ENCODE measurements at regions not wholly inside any gene's neighbourhood (a gene's known extent, or its start where the extent isn't known, plus 50 kb on each side); places are given as distances from the start of the nearest gene placed in this dataset.

- Histone ChIP-seq H3K27me3 (ENCODE audit: control insufficient read depth in 4 of 4, insufficient read depth in 4 of 4, low read length in 3 of 4) (no peaks in the 10 kb centered on the region), H3K27ac (ENCODE audit: low read depth in 1 of 2, low read length in 2 of 2) (no peak overlapping the region), H3K36me3 (ENCODE audit: control insufficient read depth in 4 of 4, insufficient read depth in 3 of 4, low read depth in 1 of 4, low read length in 3 of 4) (no peaks in the 10 kb centered on the region), H3K4me3 (ENCODE audit: low read depth in 1 of 3, low read length in 3 of 3) (no peak overlapping the region), H3K9ac (ENCODE audit: low read depth in 1 of 2, low read length in 2 of 2) (no peak overlapping the region), H3K9me3 (ENCODE audit: control insufficient read depth in 4 of 4, low read length in 3 of 4) (no peaks in the 10 kb centered on the region), H3K4me1 (ENCODE audit: control insufficient read depth in 4 of 4, insufficient read depth in 4 of 4, low read length in 3 of 4) (no peaks in the 10 kb centered on the region)
- 67% methylated on average over 5 of the region's 5 CpGs for WGBS
- DNase-seq (ENCODE audit: low spot score), result no peak
- TF ChIP-seq RAD21 (IDR thresholded peaks at IDR 0.05) (no peak), FOXA1 (IDR thresholded peaks at IDR 0.05) (no peak), CTCF (IDR thresholded peaks at IDR 0.05; ENCODE audit: low read depth, low read length, missing input control) (no peak), EGR1 (IDR thresholded peaks at IDR 0.05; ENCODE audit: low read depth in 2 of 2) (no peak), HNF4A (conservative IDR thresholded peaks at IDR 0.05) (no peak), ATF3 (IDR thresholded peaks at IDR 0.05) (no peak), ZBTB33 (IDR thresholded peaks at IDR 0.05) (no peak), GABPA (IDR thresholded peaks at IDR 0.05 in 1 of 2, conservative IDR thresholded peaks at IDR 0.05 in 1 of 2) (no peak), FOXA2 (IDR thresholded peaks at IDR 0.05) (no peak), NR2F2 (IDR thresholded peaks at IDR 0.05) (no peak), TAF1 (conservative IDR thresholded peaks at IDR 0.05) (no peak), RXRA (IDR thresholded peaks at IDR 0.05) (no peak)
- TF ChIP-seq, protein P1, sequence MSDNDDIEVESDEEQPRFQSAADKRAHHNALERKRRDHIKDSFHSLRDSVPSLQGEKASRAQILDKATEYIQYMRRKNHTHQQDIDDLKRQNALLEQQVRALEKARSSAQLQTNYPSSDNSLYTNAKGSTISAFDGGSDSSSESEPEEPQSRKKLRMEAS (IDR thresholded peaks at IDR 0.05), result no peak
Measured at GRCh38 chr4:151459375-151459774, 50.4 kb downstream of the FHIP1A start.

GRCh38 chr4:151460434-151460833 is 51.5 kb downstream of the FHIP1A start:
- H3K9ac ChIP-seq (ENCODE audit: low read depth in 1 of 2, low read length in 2 of 2), result no peak overlapping the region
- no peaks in the 10 kb centered on the region for H3K36me3 ChIP-seq (ENCODE audit: control insufficient read depth in 4 of 4, insufficient read depth in 3 of 4, low read depth in 1 of 4, low read length in 3 of 4)
- no peak overlapping the region for H3K27ac ChIP-seq (ENCODE audit: low read depth in 1 of 2, low read length in 2 of 2)
- H3K4me1 ChIP-seq (ENCODE audit: control insufficient read depth in 4 of 4, insufficient read depth in 4 of 4, low read length in 3 of 4), result no peaks in the 10 kb centered on the region
- no peaks in the 10 kb centered on the region for H3K27me3 ChIP-seq (ENCODE audit: control insufficient read depth in 4 of 4, insufficient read depth in 4 of 4, low read length in 3 of 4)
- no peak overlapping the region for H3K4me3 ChIP-seq (ENCODE audit: low read depth in 1 of 3, low read length in 3 of 3)
- no peak for DNase-seq (ENCODE audit: low spot score)
- WGBS, result 88% methylated on average over 1 of the region's 1 CpG
- no peaks in the 10 kb centered on the region for H3K9me3 ChIP-seq (ENCODE audit: control insufficient read depth in 4 of 4, low read length in 3 of 4)
- no peak for TF ChIP-seq NR2F2 (IDR thresholded peaks at IDR 0.05)
- TF ChIP-seq FOXA2 (IDR thresholded peaks at IDR 0.05), result no peak

- Histone ChIP-seq H3K4me1 (ENCODE audit: control insufficient read depth in 4 of 4, insufficient read depth in 4 of 4, low read length in 3 of 4) (no peaks in the 10 kb centered on the region), H3K9ac (ENCODE audit: low read depth in 1 of 2, low read length in 2 of 2) (no peak overlapping the region), H3K27ac (ENCODE audit: low read depth in 1 of 2, low read length in 2 of 2) (no peak overlapping the region), H3K9me3 (ENCODE audit: control insufficient read depth in 4 of 4, low read length in 3 of 4) (no peaks in the 10 kb centered on the region), H3K36me3 (ENCODE audit: control insufficient read depth in 4 of 4, insufficient read depth in 3 of 4, low read depth in 1 of 4, low read length in 3 of 4) (no peaks in the 10 kb centered on the region), H3K27me3 (ENCODE audit: control insufficient read depth in 4 of 4, insufficient read depth in 4 of 4, low read length in 3 of 4) (no peaks in the 10 kb centered on the region), H3K4me3 (ENCODE audit: low read depth in 1 of 3, low read length in 3 of 3) (no peak overlapping the region)
- WGBS, result 91% methylated on average over 1 of the region's 1 CpG
- no peak for DNase-seq (ENCODE audit: low spot score)
- TF ChIP-seq NR2F2 (IDR thresholded peaks at IDR 0.05), result no peak
- no peak for TF ChIP-seq FOXA2 (IDR thresholded peaks at IDR 0.05)
- no peak for TF ChIP-seq EGR1 (IDR thresholded peaks at IDR 0.05; ENCODE audit: low read depth in 2 of 2)
- TF ChIP-seq, protein P2, sequence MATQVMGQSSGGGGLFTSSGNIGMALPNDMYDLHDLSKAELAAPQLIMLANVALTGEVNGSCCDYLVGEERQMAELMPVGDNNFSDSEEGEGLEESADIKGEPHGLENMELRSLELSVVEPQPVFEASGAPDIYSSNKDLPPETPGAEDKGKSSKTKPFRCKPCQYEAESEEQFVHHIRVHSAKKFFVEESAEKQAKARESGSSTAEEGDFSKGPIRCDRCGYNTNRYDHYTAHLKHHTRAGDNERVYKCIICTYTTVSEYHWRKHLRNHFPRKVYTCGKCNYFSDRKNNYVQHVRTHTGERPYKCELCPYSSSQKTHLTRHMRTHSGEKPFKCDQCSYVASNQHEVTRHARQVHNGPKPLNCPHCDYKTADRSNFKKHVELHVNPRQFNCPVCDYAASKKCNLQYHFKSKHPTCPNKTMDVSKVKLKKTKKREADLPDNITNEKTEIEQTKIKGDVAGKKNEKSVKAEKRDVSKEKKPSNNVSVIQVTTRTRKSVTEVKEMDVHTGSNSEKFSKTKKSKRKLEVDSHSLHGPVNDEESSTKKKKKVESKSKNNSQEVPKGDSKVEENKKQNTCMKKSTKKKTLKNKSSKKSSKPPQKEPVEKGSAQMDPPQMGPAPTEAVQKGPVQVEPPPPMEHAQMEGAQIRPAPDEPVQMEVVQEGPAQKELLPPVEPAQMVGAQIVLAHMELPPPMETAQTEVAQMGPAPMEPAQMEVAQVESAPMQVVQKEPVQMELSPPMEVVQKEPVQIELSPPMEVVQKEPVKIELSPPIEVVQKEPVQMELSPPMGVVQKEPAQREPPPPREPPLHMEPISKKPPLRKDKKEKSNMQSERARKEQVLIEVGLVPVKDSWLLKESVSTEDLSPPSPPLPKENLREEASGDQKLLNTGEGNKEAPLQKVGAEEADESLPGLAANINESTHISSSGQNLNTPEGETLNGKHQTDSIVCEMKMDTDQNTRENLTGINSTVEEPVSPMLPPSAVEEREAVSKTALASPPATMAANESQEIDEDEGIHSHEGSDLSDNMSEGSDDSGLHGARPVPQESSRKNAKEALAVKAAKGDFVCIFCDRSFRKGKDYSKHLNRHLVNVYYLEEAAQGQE (IDR thresholded peaks at IDR 0.05), result no peak
- TF ChIP-seq FOXA1 (IDR thresholded peaks at IDR 0.05), result no peak
- no peak for TF ChIP-seq JUND (IDR thresholded peaks at IDR 0.05)
- TF ChIP-seq HNF4G (IDR thresholded peaks at IDR 0.05), result no peak
- no peak for TF ChIP-seq RXRA (IDR thresholded peaks at IDR 0.05)
- TF ChIP-seq SP1 (IDR thresholded peaks at IDR 0.05), result no peak
- no peak for TF ChIP-seq ZBTB33 (IDR thresholded peaks at IDR 0.05)
- no peak for TF ChIP-seq HNF4A (conservative IDR thresholded peaks at IDR 0.05)
- no peak for TF ChIP-seq YY1 (IDR thresholded peaks at IDR 0.05)
- no peak for TF ChIP-seq RAD21 (IDR thresholded peaks at IDR 0.05)
- TF ChIP-seq GABPA (IDR thresholded peaks at IDR 0.05 in 1 of 2, conservative IDR thresholded peaks at IDR 0.05 in 1 of 2), result no peak
- TF ChIP-seq, protein P1 (IDR thresholded peaks at IDR 0.05), result no peak
Measured at GRCh38 chr4:151462554-151462953, 53.6 kb downstream of the FHIP1A start.
